ENCODE measurements at regions not wholly inside any gene's neighbourhood (a gene's known extent, or its start where the extent isn't known, plus 50 kb on each side); places are given as distances from the start of the nearest gene placed in this dataset.

DNA sequence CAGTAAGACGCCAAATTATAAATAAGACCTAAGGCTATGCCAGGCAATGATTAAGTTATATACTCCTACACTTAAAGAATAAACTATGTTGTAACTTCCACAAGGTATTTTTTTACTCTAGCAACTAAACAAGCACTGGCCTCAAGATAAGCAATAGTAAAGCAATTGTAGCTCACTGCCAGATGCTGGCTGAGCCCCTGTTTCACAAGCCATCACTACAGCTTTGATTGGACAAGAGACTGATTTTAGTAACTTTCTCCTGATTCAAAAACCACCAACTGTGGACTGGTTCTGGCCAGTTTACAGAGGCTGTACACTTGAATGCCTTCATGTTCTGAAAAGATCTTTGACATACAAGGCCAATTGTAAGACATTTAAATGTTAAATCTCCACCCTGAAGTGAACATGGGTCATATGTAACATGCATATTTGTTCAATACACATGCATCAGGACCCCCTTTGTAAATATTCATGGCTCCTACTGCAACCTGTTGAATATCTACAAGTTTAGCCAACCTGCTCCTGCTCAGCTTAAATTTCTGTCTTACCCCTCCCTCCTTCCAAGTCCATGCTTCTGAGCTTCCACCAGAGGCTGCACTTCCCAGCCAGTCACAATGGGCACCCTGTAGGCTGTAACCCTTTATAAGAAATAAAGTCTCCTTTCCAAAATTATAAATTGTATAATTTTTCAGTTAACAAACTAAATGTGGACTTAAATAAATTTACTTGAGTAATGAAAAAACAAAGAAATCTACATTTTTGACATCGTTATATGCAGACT lies 423.6 kb downstream of the ANKRD50 start:
- DNase-seq: no peak

DNA sequence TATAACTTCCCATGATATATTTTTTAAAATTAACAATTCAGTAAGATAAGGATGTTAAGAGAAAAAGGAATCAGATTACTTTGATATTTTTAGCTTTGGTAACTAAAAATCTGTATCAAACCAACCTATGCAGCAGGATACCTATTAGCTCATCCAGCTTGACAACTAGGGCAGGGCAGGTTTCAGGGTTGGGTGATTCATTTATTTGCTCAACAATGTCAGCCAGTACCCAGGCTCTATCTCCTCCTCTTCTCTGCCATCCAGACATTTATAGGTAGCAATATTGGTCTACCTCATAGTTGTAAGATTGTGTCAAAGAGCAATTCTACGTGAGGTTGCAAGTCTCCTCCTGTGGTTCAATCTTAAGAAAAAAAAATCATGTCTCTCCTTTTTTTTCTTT lies 421.9 kb downstream of the ANKRD50 start:
- no peak for DNase-seq

DNA sequence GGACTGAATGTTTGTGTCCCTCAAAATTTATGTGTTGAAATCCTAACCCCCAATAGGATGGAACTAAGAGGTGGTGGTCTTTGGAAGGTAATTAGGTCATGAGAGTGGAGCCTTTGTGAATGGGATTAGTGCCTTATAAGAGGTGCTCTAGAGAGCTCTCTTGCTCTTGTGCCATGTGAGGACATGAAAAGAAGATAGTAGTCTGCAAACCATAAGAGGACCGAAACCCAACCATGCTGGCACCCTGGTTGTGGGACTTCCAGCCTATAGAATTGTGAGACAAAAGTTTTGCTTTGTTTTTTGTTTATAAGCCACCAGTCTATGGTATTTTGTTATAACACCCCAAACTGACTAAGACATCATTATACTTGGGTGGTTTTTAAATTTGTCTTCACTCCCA lies 417.1 kb downstream of the ANKRD50 start:
- no peak for DNase-seq

DNA sequence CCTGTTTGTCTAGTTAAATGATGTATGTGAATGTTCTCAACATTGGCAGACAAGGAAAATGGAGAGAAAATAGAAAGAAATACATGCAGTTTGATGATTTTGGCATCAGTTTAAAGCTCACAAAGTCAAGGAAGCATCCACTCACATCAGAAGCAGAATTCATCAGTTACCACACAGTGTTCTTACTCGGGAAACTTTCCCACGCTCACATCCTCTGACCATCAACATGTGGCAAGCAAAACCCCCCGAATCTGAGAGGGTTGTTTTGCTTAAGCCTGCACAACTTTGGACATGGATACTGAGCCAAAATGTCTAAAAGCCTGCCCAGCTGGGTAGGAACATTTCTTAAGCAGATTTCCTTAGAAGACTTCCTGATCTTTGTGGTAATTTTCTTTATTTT lies 407.6 kb downstream of the ANKRD50 start:
- no peak for DNase-seq

DNA sequence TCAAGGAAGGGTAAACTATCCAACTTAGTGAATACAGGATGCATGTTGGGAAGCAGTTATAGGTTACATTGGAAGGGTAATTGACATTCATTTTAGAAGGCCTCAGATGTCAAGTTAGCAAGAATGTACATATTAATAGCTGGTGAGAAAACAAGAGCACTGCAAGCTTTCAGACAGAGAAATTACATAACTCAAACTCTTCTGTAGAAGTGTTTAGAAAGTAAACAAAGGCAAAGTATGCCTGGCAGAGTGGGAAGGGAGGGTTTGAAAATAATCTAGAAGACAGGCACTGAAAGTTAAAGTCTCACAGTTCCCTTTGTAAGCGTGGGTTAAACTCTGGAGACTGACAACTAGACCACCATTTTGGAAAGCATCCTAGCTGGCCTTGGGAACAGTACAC lies 406.2 kb downstream of the ANKRD50 start:
- no peak for DNase-seq

DNA sequence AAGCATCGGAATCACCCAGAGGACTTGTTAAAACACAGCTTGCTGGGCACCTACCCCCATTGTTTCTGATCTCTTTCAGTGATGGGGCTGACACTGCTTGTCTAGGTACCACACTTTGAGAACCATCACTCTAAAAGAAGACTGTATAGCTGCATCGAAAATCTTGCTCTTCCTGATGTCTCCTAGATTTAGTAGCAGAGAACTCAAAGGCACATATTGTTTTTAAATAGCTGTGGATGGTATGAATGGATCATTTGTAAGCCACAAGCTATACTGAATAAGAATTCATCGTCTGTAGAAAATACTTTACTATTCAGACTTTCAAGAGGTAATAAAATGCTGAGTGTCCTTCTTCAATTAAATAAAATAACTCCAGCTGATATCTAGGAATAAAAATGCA lies 405.4 kb downstream of the ANKRD50 start:
- no peak for DNase-seq

DNA sequence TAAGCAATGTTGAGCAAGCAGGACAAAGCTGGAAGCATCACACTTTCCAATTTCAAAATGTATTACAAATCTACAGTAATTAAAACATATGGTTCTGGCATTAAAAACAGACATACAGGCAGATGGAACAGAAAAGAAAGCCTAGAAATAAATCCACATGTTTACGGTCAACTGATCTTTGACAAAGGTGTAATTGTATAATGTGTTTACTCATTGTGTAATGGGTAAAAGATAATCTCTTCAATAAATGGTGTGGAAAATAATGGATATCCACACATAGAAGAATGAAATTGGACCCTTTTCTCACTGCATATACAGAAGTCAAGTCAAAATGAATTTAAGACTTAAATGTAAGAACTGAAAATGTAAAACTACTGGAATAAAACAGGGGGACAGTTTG lies 394.2 kb downstream of the ANKRD50 start:
- peak in 1 of 2 experiments; percentile 5 for DNase-seq

DNA sequence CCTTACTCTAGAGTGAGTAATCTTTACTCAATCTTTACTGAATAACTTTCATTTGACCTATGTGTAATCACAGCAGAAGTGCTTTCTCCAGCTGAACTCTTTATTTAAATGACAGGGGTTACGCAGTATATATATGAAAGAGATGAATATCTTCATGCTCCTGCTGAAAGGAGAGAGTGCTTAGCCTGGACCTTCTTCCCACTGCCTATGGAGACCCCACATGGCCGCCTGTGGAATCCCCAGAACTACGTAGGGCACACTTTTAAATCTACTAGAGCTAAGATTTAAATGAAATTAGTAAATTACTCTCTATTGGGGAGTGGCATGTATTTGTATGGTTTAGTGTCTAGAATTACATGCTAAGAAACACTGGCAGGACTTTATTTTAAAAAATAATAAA lies 391.2 kb downstream of the ANKRD50 start:
- DNase-seq: no peak

DNA sequence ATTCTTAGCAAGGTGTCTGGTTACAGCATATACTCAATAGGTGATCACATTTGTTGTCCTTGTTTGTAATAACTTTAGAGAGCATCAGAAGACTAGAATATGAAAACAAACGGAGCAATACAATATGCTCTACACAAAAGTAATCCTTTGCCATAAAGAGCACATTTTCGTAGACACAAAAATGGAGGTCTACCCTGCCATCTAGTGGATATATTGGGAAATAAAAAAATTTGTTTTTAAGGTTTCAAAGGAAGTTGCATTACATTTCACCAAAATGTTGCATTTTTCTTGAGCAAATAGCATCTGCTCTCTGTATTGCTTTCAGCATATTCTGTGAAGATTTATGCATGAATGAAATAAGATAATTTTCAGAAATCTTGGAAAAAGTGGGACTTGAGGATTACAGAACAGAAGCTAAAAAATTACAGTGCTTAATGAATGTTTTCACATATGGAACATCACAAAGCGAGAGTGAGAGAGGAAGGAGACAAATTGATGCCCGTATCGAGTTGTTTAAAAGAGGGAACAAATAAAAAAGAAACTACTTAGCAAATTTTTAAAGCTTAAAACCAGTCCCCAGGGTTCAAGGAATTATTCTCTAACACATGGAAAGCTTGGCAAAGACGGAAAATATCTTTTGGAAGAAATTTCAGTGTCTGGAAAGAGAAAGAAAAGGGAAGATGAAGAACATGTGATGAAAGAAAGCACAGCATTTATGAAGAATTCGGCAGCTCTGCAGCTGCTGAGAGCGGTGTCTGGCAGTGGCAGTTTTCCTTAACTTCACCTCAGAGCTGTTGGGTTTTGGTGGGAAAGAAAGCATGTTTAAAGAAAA lies 390.1 kb downstream of the ANKRD50 start:
- DNase-seq: no peak

DNA sequence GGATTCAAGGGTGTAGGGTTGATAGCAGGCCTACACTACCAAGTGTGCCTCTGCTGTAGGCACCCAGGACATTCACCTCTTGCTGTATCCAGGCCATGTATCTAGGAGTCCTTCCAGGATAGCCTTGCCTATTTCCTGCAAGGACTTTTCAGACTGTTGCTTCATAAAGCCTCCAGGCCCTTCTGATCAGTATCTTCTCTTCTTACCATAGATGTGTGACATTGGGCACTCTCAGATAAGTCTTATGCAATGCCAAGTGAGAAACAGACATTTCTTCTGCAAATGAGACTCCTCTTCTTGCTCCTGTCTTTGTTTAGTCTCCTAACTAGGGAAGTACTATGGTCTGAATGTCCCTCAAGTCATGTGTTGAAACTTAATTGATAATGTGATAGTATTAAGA lies 386.8 kb downstream of the ANKRD50 start:
- no peak for DNase-seq

DNA sequence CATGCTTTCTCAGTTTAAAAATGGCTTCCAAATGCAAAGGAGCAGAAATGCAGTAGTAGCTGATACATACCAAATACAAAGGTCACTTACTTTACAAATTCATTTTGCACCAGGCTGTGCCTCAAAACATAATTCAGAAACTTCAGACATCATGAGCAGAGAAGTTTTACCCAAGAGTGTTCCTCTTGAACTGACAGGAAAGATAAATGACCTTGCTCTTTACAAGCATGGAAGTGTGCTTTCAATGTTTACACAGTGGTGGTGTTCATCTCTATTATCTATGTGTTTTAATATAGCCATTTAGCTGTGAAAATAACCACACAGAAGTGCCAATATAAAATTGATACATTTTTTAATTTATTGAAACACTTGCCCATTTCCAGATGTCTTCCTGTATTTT lies 383.4 kb downstream of the ANKRD50 start:
- DNase-seq: no peak

DNA sequence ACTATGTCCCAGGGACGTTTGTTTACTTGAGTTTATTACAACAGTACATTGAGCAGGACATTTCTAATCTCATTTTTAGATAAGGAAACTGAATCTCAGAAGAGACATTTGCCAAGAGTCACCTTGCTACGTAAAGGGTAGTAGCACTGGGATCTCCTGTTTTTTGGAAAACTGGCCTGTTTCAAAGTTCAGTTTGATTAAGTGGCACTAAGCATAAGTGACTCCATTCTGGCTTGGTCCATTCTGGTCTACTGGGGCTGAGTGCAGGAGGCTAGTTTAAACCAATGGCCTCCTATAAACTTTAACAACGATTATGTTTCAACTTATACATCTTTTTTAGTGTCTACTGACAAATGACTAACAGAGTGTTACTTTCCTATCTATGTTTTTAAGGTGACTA lies 382.5 kb downstream of the ANKRD50 start:
- no peak for DNase-seq

DNA sequence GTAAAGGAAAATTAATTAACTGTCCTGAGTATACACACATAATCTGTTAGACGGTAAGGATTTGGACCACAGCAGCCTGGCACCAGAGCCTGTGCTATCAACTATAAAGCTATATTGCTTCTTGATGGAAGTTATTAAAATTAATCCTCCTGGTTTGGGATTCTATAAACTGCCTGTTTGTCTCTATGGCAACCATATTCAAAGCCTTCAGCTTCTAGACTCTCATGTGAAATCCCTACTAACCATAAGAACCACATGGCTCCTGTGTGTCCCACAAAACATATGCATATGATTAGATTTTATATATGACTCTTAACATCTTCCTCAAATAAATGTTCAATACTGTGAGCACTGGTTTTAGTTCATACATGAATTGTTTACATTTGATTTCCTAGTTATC lies 380.8 kb downstream of the ANKRD50 start:
- DNase-seq: no peak

DNA sequence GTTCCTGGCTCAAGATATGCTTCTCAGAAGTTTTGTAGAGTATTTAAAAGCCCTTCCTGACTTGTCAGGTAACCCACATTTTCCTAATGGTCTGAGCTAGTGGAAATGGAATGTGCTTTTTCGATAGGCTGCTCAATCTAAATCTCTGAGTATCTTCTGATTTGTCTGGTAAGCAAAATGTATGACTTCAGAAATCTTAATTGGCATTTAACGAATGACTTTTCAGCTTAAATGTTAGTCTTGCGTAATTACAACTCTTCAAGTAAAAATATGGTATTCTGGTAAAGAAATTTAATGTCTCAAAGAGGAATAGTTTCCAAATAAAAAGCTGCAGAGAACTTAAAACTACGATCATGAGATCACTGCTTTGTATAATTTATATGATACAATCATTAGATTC lies 379.1 kb downstream of the ANKRD50 start:
- DNase-seq: no peak

DNA sequence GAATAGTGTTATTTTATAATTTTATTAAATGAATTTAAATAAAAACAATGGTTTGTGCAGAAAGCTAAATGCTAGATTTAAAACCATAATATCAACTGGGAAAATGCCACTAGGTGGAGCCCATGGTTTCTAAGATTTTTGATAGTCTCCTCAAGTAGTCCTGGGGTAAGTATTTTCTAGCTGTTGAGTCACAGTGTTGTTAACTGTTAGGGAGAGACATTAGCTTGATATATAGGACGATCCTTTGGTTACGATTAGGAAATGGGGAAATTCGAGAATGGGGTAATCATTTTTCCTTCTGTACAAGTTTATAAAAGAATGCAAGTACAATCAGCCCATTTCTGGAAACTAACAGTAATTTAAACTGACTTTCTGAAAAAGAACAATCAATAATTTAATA lies 378.4 kb downstream of the ANKRD50 start:
- DNase-seq: no peak

DNA sequence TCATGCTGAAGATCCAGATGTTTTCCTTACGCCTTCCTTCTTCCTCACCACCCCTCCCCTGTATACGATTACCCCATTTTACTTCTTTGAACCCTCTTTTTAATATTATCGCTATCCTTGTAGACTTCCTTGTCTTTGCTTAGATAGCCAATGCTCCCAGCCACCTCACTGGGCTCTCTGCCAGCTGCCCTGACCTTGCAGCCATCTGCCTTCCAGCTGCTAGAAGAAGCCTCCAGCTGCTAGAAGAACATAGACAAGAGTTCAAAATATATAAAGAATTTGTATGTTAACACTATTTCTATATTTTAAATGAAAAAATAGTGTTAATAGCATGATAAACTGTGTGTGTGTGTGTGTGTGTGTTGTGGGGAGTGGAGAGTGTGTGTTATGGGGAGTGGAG lies 374.7 kb downstream of the ANKRD50 start:
- no peak for DNase-seq

DNA sequence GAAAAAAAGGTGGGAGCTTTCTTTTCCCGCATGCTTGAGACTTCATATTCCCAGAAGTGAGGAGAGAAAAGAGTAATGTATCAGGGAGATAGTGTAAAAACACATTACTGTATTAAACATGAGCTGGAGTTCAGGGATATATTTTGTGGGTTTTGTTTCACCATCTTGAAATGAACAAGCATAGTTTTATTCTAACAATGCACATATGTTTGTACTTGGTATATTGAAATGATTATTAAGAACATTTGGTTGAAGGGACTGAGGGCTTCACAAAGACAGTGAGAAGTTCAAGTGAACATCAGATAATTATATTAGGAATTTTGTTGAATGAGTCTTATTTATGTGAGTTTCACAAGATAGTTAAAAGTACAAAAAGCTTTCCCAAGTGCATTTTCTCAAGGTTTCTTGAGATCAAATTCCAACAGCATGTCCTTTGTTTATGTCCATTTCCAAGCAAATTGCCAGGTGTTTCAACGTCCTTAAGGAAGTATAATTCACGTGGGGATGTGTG lies 368.8 kb downstream of the ANKRD50 start:
- no peak for DNase-seq

DNA sequence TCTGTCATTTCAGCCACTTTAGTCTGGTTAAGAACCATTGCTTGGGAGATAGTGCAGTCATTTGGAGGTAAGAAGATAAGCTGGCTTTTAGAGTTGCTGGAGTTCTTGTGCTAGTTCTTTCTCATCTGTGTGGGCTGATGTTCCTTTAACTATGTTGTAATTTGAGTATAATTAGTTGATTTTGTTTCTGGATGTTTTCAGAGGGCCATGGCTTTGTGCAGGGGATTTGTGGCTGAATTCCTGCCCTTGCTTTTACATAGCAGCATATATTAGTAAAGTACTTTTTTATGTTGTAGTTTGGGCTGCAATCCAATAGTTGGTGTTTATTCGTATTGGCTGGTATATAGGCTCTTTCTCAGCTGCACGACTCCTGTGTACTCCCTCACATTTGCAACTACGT lies 339.6 kb downstream of the ANKRD50 start:
- DNase-seq: no peak

DNA sequence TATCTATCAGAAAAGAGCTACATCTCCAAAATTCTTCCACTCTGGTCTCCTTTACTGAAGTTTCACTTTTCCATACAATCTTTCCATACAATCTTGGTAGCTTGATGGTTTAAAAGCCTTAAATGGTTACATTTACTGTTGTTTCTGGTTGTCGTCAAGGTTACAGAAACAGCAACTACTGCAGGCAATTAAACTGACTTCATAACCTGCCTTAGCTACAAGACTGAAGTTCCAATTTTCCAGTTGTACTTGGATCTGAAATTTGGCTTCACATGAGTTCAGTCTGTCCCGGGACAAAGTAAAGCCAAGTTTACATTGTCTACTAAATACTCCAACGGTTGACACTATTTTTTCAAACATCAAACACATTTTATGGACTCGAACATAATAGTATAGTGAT lies 326.4 kb downstream of the ANKRD50 start:
- no peak for DNase-seq

DNA sequence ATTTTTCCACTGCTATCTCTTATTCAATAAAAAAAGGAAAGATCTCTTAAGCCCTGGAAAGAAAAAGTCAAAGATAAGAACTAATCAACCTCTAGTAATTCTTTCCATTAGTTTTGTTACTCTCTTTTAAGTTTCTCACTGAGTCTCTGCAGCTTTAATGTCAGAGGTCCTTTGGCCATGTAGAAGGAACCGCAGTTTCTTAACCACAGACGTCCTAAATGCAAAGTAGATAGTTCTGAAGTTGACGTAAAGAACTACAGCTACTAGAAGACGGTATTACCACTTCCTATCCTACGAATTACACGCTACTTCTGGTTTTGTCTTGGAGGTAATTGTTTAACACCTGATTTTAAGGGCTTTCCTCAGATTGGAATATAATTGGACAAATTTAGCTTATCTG lies 325.9 kb downstream of the ANKRD50 start:
- DNase-seq: no peak

DNA sequence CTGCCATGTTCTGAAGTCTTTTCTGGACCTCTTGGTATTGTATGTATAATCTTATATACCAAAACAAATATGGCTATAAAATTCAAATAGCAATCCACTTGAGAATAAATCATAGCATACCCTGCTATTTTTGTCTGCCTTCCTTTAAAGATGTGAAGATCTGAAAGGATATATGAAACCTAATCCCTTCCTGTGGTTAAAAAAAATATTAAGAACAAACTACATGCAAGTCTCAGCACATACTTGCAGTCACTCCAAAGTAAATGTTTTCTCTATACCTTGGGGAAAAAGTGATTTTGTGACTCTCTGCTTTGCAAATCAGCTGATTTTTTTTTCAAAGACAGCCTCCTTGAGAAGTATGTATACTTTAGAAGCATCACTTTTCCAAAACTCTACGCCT lies 322.9 kb downstream of the ANKRD50 start:
- DNase-seq: no peak

DNA sequence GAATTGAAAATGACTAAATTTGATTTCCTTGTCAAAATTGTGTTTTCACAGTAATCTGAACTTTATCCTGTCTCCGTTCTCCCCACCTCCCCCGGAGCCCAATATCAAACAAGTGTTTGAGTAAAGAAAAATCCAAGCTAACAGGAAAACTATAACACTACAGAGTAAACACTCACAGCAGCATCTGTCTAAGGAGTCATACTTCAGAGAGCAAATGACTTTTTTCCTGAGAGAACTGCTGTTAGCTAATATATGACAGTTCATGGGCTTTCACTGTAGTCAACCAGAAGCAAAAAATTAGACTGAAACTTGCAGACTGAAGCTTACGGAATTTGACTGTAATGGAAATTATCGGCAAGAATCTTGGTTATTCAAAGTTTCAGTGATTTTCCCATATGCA lies 321.7 kb downstream of the ANKRD50 start:
- no peak for DNase-seq

DNA sequence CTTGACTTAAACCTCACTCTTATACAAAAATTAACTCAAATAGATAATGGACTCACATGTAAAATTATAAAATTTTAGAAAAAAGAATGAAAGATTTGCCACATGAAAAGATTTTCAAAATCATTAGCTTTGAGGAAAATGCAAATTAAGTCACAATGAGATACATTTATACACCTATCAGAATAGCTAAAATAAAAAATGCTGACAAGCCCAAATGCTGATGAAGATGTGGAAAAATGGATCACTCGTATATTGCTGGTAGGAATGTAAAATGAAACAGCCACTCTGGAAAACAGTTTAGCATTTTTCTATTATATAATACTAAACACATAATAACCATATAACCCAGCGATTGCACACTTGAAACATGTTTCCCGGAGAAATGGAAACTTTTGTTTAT lies 316.2 kb downstream of the ANKRD50 start:
- no peak for DNase-seq

DNA sequence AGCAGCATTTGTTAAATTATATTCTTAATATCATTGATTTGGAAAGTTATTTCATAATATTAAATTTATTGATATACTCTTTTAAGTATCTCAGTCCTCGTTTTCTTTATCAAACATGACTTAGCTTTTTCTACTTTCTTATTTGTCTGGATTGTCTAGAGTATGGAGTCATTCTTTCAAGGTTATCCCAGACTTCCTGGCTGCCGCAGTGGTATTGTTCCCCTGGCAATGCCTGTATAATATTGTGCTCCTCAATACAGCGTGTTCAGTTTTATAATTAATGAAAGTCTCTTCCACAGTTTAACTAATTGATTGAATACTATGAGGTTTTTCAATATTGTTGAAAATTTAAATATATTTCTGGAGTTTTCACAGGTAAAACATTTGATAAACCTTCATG lies 310.9 kb downstream of the ANKRD50 start:
- no peak for DNase-seq
